M059J (cell line): ENCODE measurements at regions not wholly inside any gene's neighbourhood (a gene's known extent, or its start where the extent isn't known, plus 50 kb on each side); places are given as distances from the start of the nearest gene placed in this dataset.

ENCODE experiments used
- DNase-seq: peaks from one replicate; pipeline ENCODE4 v3.0.0-alpha.2; 2012; ENCODE audit warnings: low read depth

DNA sequence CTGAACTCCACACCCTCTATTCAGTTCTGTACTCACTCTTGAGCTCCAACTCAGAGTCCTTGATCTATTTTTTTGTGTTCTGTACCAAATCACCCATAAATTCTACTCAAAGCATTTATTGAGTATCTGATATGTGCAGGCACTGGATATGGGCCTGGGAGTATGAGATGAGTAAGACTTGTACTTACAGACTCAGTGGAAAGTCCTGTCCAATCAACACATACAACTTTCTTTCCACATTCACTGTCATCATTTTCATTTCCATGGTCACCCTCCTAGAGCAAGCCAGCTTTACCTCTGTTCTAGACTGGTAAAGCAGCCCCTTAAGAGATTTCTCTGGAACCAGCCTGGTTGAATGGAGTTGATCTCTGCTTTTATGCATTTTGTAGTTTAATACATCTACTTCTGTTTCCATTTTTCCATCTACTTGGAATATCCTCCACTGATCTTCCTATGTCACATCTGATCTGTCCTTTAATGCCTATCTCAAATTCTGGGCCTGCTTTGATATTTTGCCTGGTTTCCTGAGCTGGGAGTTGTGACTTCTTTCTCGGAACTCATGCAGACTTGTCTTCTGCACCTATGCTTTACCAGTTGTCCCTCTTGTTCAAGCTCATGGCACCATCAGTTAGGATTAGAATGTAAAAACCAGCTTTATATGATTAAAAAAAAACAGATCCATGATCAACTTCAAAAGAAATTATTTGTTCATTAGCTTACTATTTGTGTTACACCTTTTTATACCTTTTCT, 96.9 kb upstream of the GLS start:
- no peak for DNase-seq

DNA sequence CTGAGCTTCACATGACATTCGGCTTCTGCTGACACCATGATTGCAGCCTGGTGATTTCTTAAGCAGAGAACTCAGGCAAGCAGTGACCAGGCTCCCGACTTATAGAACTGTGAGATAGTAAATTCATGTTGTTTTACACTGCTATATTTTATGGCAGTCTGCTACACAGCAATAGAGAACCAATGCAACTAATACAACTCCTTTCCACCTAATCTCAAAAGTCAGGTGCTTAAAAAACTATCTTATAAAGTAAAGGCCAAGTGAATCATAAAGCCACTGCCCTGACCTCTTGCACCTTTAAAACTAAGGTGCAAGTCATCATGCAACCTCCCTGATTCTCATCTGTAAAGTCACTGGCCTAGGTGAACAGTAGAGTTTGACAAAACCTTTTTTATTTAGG, 95.3 kb upstream of the GLS start:
- no peak for DNase-seq

DNA sequence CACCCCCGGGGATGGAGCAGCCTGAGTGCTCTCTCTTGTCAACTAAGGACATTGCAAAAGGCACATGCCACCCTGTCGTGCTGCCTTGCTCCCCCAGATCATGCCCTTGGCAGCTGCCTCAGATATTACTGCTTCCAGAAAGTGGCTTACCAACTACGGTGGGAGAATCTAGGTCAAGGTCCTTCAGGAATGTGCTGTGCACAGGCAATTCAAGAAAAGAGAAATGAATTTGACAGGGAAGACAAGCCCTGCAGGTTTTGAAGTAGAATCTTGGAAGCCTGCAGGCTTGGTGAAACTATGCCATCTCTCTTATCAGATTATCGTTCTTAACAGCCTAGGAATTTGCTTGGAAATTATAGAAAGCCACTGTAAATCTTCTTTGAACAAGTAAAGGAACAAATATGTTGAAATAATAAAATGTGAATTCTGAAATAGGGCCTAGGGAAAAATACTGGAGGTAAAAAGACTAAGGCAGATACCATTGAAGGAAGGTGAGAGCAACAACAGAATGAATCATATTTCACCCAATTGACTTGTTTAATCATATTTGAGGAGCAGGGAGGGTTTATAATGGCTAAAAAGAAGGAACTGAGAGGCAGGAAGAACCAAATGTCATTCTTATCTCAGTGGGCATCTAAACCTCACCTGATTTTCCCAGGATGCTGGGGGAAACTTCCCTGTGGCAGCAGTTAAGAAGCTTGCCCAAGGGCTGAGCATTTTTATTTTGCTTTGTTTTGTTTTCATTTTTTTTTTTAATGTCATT, 94.0 kb upstream of the GLS start:
- DNase-seq, result peak; percentile 45

DNA sequence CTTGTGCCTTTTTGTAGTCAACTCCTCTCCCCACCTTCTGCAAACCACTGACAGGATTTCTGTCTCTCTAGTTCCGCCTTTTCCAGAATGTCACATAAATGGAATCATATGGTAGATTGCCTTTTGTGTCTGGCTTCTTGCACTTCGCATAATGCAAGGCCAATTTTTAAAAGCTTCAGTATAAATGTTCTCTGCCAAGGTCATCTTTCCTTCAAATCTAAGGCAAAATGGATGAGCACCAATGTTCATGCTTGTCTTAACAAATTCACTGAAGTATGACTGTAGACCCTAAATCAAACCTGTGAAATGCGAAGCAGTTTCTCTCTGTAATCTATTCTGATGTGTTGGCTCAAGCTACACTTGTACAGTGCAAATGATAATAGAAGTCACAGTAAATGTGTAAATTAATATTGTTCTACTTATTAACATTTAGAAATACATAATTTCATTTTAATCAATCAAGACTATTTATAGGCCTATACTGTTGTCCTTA, 92.8 kb upstream of the GLS start:
- no peak for DNase-seq

DNA sequence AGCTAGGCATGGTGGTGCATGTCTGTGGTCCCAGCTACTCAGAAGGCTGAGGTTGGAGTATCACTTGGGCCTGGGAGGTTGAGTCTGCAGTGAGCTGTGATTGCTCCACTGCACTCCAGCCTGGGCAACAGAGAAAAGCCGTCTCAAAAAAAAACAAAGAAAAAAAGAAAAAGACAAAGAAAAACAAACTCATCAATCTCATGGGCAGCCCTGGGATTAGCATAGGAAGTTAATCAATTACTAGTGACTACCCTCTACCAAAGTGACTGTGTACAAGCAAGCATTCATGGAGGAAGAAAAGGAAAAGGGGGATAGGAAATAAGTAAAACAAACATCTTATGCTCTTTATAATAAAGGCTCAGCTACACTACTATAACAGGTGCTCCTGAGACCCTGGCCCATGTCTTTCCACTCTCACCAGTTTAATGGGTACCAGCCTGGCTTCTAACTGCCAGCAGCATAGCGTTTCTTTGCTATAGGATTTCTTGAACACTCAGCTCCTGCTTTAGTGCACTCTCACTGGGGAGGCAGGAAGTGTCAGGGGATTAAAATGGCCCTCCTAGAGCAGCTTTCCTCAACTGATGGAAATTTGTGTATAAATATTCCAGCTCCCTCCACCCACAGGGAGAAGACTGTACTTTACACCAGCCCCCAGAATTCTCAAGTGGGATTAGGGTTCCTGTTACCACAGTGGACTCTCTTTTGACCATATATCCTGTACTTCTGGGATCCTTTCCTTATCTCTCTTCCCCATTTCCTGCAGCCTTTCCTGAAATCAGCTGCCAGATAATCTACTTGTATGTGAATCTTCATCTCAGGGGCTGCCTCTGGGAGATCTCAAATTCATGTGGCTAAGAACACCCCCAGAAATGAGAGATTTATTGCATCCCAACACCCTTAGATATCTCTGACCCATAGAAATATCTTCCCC, 91.3 kb upstream of the GLS start:
- DNase-seq, result no peak

DNA sequence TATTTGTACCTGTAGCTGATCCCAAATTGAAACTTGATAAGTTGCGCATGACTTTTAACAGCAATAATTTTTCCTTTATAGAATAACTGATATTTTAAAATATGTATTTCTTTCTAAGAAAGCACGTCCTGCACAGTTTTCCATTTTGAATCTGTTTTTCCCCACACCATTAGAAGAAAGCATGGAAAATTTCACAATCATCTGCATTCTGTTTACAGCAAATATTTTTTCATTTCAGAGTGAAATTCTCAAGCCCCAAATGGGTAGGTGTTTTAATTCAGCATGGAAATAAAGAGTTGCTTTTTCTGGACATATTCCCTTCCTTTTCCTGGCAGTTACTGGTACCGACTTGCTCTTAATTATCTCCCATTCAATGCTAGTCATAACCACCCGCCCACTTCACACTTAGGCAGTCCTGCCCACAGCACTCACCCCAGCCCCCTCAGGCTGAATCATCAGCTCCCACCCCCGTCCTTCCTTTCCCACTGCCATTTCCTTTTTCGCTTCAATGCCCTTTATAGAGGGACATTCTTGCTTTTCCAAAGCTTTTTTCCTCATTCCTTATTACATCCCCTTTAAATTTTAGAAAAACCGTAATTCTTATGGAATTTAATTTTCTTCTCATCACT, 89.2 kb upstream of the GLS start:
- peak; percentile 80 for DNase-seq

DNA sequence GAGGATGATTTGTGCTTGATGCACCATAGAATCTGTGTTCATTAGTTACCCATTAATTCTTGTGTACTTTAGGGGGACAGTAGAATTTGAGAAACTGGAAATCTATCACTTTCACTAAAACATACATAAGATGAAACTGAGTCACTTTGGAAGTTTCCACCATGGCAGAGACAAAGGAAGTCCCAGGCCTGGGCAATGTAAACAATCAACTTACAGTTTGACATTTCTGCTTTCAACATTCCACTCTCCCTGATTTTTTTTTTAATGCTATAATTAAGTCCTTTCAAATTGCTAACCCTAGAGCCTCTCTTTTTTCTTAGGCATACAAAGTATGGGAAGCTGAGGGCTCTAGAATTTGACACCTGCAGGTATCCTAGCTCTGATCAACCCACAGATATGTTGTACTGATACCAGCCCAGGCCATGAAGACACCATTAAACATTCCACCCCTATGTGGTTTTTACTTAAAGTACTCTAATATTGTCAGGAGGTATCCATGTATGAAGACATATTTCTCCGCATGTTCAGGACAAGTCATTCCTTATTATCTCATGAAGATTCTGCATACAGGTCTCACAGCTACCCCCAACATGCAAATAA, 88.5 kb upstream of the GLS start:
- DNase-seq, result peak; percentile 25

DNA sequence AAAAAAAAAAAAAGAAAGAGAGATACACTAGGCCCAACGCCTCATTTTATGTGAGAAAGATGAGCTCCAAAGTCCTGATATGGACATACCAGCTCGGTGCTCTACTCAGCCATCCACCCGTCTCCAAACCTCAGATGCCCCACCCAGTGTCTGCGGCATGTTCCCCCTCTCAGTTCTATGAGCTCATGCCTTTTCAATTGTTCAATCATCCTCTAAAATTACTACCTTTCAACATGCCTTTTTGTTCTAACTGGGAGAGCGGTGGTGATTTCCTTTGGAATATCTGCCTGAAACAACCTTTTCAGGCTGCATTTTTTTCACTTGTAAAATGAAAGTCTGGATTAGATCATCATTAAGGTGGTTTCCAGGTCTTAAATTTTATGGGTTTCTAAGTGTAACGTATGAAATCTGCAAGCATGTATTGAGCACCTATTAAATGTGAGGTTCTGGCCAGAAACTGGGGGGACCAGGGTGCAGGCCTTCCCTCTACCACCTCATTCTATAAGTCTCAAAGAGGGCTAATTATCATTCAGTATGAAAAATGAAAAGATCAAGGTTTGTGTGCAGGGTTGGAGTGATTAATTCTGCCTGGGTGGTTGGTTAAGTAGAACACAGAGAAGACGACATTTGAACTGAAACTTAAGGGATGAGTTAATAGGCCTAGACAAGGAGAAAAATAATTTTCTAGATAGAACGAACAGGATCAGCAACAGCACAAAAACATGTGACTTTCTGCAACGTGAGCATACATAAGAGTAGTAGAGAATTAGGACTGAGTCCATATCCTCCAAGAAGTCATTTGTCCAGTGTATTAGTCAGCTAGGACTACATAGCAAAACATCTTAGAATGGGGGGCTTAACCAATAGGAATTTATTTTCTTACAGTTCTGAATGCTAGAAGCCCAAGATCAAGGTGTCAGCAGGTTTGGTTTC, 87.4 kb upstream of the GLS start:
- peak; percentile 30 for DNase-seq

DNA sequence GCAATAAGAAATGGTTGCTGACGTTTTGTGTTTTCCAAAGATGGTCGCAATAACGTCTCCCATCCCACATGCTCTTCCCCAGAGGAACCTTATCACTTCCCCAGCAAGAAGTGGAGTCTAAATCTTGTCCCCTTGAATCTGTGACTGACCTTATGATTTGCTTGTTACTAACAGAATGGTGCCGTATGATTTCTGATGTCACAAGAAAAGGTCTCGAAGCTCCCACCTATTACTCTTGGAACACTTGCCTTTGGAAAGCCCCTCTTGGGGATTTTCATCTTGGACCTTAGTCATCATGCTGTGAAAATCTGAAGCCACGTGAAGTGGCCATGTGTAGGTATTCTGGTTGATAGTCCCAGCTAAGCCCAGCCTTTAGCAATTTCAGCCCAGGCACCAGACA, 86.2 kb upstream of the GLS start:
- DNase-seq, result no peak

DNA sequence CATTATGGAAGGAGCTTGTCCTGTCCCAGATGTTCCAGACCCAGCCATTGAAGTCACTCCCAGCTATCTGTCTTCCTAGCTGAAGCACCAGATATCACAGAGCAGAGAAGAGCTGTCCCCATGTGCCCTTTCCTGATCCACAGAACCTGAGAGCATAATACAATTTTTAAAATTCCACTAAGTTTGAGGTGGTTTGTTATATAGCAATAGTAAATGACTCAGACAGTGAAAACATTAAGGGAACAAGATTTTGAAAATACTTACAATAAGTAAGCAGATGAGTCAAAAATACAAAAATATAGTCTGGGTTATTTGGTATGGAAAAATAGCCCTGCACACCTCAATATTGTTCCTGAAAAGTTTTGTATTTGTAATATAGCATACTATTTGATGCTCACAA, 85.8 kb upstream of the GLS start:
- DNase-seq, result no peak

DNA sequence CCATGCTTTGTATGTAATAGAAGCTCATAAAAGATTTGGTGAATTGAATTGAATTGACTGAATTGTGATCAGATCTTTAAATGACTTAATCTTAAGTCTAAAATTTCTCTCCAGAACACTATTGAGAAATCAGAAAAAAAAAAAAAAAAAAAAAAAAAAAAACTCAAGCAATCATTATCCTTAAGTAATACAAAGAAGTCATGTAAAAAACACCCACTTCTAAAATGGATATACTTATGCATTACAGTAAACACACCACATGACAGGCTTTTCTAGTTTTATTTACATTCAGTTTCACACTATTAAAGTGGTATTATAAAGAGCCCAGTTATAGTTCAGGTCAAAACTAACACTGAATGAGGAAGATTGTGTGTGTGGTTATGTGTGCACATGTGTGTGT, 84.9 kb upstream of the GLS start:
- DNase-seq, result no peak

DNA sequence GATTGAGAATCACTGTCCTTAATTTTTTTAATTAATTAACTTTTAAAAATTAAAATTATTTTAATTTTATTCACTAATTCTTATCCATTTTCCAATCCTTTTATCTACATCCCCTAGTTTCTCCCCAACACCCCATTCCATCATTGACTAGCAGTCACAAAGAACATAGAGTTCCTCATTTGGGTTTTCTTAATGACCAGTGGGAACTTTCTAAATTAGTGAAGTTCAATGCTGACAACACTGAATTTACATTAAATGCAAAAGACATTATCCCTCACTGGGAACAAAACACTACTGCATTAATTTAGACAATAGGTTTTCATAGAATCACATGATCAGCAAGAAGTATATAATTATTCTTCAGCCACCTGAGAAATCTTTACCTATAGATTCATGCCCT, 80.6 kb upstream of the GLS start:
- no peak for DNase-seq

DNA sequence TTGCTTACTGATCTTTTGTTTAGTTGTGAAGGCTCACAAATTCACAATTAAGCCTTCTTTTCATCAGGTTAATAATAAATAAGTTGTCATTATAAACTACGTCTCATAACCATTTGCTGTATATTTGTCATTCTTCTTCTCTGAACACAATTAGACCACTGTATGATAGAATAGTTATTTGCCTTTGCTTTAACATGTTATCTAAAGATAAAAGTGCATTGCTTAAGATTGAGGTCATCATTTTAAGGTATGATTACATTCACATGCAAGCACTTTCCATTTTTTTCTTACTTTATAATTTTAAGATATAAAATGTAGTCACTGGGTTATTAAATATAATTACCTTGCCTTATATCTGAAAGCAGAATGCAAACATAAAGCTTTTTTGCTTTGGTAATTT, 80.1 kb upstream of the GLS start:
- DNase-seq, result no peak

DNA sequence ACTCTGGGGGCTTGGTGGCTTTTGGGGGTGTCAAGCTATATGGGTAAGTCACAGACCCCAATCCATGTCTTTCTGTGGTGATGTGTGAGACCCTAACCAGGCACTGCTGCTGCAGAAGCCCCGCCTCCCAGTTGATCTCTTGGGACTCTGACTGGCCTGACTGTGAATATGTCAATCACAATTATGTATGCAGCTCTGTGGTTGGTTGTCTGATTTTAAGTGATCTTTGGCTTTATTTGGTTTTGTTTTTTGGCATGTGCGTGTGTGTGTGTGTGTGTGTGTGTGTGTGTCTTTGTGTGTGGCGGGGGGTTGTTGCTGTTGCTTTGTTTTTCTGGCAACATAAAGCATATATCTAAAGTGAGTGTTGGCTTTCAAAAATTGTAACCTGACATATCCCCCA, 78.5 kb upstream of the GLS start:
- DNase-seq, result no peak

DNA sequence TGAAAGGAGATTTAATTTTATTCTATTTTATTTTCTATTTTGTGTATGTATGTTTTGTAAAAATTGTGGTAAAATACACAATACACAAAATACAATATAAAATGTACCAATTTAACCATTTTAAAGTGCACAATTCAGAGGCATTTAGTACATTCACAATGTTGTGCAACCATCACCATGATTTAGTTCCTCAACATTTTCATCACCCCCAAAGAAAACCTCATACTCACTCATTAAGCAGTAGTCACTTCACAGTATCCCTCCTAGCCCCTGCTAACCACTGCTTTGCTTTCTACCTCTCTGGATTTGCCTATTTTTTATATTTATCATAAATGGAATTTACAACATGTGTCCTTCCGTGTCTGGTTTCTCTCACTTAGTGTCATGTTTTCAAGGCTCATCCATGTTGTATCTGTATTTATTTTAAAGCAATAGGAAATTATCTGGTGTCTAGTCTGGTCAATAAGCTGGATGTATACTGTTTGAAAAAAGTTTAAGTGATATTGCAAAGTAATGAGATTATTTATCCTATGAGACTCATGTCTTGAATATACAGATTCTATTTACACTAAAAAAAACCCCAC, 77.9 kb upstream of the GLS start:
- DNase-seq, result no peak

DNA sequence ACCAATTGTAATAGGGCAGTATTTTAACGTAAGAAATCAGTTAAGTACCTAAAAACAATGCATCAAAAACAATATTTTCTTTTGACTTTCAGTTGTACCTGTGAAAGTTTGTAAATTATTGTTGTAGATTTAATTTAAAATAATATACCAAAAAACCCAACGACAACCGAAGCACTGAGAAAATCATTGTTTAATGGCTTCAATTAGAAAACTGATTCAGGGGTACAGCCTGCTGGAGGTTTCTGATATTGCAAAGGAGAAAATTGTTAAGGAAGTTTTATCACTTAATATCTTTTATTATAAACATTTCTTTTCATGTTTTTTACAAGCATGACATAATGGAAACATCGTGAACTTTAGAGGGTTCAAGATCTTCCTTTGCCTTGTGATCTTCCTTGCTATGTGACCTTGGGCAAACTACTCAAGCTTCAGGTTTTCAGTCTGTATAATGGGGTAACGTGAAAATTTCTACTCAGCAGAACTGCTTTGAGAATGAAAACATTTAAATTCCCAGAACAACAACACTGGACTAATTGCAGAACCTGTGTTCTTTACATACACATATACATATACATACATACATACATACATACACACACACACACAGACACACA, 76.3 kb upstream of the GLS start:
- DNase-seq, result peak; percentile 44

DNA sequence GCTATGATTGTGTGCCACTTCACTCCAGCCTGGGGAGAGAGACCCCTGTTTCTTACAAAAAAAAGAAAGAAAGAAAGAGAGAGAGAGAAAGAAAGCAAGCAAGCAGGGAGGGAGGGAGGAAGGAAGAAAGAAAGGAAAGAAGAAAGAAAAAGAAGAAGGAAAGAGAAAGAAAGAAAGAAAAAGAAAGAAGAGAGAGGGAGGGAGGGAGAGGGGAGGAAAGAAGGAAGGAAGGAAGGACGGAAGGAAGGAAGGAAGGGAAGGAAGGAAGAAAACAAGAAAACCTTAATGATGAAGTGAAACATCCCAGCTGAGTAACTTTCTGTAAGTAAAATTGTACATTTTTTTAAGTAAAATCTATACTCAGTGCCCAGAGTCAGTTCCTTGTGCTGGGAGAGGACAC, 75.5 kb upstream of the GLS start:
- DNase-seq, result no peak

DNA sequence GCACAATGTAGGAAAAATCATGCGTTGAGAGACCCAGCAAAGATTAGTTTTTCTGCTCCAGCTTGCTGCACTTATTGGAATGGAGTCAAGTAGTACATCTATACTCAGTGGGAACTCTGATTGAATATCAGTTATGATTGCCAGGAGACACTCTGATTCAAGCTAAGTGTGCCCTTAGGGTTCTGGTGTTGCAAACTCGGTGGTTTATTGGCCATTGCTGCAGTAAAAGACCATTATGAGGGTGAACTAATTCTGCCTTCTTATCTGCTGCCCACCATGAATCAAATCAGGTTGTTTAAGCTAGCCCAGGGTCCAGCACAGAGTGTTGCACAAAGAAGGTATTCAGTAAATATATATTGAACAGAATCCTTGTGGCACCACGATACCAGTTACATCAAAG, 74.8 kb upstream of the GLS start:
- no peak for DNase-seq

DNA sequence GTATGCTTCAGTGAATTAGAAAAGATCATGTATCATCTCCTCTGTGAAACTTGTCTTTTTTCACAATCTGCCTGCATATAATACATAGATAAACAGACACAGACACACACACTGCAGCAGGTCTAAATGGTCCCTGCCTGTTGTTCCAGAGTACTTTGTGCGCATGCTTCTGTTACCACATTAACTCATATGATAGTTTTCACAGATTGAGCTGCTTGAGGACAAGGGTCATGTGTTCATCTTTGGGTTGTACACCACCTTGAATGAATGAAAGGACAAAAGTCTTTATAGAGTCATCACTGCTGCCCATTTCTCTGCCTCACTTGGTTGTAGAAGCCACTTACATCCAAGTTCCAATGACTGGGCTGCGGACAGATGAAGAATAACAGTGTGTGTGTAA, 72.7 kb upstream of the GLS start:
- DNase-seq, result no peak
